ENCODE measurements at regions not wholly inside any gene's neighbourhood (a gene's known extent, or its start where the extent isn't known, plus 50 kb on each side); places are given as distances from the start of the nearest gene placed in this dataset.

DNA sequence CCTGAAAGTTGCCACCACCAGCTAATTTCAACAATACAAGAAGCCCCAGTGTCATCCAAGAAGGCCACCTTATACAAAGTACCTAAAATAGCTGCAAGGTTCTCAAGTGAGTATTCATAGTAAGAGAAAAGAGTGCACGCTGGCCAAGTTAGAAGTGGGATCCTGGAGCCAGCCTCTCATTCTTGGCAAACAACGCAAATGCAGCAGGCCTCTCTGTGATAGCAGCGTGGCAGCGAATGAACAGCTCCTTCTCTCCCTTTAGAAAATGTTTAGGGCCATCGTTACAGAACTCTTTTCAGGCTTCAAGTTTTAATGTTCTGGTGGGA, 78.0 kb upstream of the IFNG-AS1 start:
- no peak for DNase-seq

DNA sequence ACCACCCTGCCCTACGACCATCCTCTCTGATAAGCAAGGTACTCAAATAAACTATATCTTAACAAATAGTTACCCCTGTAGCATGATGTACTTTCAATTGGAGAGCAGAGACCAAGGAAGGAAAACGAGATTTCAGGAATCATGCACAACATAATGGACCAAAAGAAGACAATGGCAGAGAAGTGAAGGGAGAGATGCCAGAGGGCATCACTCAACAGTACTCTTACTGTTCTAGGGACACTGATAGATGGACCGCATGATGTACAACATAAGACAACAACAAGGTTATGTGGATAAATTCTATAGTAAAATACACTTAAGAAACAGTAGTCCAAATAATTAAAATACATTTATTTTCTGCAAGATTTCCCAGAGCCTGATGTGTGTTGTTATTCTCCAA, 77.5 kb upstream of the IFNG-AS1 start:
- no peak for DNase-seq

DNA sequence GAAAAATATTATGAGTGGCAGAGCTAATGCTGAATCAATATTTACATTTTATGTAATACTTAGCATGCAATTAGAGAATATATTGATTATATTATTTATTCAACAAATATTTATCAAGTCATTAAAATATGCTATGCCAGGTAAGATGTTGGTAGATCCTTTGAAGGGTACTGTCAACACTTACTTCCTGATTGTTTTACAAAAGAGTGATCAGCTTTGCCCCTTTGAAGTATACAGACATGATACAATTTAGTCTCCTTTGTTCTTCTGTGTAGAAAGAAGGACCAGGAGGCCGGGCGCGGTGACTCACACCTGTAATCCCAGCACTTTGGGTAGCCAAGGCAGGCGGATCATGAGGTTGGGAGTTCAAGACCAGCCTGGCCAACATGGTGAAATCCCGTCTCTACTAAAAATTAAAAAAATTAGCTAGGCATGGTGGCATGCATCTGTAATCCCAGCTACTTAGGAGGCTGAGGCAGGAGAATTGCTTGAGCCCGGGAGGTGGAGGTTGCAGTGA, 73.9 kb upstream of the IFNG-AS1 start:
- DNase-seq, result no peak

DNA sequence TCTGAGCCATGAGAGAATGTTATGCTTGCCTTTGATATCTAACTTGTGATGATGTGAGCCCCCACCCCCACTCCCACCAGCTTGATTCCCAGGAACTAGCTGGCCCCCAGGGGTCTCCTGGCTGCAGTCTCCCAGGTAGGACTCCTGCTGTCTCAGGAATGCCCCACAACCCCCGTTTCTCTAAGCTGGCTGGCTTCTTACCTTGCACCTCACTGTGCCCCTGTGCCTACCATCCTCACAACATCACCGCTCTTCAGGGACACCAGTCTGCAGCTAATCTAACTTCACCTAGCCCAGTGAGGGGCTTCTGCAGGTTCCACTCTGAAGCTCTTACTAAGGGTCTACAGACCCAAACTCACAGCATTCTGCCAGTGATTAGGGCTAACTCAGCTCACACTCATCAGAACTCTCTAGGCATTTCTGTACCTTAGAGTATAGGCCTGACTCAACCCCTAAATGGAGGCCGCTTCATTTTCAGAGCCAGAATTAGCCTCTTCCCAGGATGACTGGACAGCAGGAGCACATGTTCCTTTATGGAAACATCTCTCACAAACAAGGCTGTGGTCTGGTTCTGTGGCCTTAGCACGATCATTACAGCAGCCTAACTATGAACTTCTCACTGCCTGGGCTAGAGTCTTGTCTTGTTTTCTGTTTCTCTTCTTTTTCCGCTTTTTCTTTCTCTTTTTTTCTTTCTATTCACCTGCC, 72.8 kb upstream of the IFNG-AS1 start:
- no peak for DNase-seq

DNA sequence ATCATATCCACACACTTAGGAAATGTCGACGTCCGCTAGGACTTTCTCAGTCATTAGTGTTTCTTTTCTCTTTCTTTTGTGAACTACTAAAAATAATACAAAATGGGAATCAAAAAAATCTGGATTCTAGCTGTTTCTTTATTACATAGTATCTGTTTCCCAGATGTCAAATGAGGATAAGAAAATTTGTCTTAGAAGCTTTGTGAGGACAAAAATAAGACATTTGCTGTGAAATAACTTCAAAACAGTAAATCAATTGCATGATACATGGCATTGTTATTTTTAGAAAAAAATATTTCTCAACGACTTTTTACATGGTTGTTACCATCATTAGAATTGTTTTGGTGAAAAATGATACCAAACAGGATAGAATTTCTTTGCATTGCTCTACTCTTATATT, 71.4 kb upstream of the IFNG-AS1 start:
- no peak for DNase-seq

DNA sequence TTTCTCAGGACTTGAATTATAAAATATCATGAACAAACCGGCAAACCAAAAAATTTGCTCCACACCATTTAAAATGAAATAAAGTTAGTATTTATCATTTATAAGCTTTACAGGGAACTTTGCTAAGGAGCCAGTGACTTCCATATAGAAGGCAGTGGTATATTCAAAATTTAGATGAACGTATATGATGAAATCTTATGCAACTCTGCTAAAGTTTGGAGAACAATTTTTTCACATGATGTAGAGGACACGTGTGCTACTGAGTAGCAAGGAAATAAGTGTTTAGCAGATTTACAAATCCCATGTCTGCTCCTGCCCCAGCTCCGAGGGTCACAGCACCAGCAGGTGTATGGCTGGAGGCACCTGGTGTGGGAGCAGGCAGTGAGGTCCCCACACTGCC, 70.8 kb upstream of the IFNG-AS1 start:
- no peak for DNase-seq

DNA sequence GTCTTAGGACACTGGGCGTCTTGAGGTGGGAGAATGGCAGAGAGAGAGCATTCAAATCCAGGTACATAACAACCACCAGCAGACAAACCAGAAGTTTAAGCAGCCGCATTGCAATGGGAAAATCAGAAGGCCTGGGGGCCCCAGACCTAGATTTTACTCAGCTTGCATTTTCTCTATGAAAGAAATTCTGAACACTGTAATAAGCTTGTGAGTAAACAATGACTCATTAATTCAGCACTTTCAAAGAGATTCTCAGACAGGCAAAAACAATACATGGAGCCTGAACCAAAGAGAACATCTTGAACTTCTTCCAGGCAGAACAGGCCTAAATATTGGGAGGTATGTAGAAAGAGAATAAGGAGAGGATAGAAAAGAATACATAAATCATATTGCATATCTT, 69.8 kb upstream of the IFNG-AS1 start:
- no peak for DNase-seq

DNA sequence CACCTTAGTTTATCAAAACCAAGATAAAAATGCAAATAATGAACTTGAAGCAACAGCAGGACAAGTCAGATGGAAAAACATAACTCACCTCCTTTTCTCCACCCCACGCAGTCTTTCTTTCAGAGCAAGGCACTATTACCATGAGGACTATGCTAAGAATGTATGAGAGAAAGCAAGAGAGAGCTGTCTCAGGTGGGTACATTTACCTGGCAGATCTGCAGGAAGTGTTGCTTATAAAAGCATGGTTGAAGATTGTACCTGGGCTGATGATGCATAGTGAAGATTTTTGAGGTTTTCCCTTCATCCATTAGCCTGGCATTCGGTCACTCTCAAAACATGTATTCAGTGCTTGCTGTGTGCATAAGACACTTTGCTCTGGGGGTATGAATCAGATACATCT, 68.8 kb upstream of the IFNG-AS1 start:
- DNase-seq, result no peak

DNA sequence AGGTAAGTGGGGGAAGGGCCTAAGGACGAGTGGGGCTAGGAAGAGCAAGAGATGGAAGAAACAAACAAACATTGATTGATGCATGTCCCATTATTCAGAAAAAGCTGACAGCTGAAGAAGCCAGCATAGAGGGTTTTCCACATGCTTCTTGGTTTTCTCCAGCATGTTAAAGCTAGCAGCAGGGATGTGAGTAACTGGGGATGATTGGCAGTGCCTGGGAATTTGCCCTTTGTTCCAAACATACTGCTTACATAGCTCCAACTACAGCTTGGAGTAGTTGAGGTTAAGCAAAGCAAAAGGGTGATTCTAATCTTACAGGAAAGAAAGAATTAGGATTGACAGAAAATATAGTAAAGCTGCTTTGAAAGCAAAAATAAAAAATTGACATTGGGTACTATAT, 68.0 kb upstream of the IFNG-AS1 start:
- DNase-seq, result no peak

DNA sequence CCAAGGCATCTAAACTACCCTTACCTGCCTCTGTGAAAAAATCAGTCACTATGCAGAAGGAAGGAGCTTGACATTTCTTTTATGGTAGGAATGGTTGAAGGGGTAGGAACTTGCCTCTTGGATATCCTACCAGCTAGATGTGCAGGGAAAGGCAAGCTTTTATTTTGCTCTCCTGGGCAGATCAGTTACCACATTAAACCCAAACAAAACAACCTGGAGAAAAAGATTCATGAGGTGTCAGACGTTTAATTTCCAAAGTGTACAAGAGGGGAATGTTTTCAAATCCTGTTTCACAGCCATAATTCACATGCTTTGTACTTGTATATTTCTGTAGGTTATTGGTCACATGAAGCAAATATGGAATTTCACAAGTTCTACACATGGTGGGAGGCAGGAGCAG, 67.0 kb upstream of the IFNG-AS1 start:
- no peak for DNase-seq

DNA sequence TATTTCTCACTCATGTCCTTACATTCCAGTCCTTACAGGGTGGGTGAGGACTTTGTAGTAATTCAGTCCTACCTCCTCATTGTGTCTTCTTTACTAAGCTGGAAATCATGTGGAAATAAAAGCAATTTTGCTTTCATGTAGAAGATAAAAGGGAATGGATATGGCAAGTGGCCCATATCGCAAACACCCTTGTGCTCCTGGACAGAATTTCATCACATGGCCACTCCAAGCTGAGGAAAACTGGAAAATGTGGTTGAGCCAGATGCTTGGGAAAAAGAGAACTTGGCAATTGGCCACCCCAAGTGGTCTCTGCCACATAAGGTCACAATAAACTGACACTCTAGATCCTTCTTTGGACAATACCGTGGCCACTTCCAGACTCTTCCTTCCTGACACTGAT, 64.2 kb upstream of the IFNG-AS1 start:
- DNase-seq, result no peak

DNA sequence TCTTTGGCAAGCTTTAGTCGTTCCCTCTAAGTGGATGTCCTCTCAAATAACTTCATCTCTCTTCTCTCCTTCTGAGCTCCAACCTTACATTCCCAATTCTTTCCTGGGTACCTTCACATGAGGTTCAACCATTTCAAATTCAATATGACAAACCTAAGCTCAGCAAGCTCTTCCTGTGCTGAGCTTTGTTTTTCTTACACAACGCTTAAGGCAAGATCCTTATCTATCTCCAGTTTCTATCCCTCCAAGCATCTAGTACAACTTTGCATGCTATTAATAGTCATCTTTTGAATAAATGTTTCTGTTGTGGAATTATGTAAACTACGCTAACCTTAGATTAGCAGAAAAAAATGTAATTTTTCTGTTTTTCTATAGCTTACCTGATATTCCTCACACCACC, 63.7 kb upstream of the IFNG-AS1 start:
- DNase-seq, result no peak

DNA sequence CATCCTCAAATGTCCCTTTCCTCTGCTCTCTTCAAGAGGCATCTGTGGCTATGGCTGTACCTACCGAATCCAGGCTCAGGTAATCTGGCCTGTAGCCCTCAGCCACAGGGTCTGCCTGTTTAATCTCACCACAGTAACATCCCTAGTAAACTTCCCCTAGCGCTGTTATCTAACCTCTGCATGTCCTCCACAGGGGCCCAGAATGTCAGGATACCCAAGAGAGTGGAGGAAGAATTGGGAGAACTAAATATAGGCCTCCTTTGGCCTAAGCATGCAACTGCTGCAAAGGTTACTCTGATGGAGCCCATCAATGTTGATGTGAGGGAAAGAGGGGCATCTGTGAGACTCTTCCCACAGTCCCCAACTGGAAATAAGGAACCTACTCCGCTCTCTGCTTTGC, 63.2 kb upstream of the IFNG-AS1 start:
- no peak for DNase-seq

DNA sequence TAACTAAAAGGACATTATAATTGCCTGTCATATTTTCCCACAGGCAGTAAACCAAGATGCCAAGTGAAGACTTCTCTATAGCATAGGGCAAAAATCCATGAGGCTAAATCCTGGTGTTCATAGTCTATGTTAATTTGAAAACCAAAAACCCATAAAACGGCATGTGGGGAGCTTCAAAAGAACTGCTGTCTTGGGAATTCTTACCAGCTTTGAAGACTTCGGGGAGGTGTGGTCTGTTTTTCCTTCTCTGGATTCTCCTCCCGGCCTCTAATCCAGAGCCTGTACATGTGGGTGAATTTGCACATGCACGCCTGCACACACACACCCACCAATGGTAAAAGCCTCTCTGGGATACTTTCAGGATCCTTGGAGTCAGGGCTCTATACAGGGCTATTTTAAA, 61.9 kb upstream of the IFNG-AS1 start:
- no peak for DNase-seq

DNA sequence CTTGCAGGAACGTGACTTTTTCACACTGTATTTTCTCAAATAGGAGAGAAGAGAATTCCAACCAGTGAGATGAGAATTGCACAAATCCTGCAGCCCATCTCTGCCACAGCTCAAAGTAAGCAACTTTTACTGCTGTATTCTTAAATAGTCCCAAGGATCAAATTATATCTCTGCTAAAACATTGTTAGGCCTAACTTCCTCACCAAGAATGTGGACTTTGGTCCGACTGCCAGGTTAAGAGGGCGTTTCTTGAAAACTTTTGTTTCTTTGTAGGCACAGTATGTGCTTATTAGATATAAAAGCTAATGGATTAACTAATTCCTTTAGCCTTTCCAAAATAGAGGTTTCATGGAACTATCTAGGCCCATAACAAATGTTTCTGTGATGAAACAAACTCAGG, 61.4 kb upstream of the IFNG-AS1 start:
- no peak for DNase-seq

DNA sequence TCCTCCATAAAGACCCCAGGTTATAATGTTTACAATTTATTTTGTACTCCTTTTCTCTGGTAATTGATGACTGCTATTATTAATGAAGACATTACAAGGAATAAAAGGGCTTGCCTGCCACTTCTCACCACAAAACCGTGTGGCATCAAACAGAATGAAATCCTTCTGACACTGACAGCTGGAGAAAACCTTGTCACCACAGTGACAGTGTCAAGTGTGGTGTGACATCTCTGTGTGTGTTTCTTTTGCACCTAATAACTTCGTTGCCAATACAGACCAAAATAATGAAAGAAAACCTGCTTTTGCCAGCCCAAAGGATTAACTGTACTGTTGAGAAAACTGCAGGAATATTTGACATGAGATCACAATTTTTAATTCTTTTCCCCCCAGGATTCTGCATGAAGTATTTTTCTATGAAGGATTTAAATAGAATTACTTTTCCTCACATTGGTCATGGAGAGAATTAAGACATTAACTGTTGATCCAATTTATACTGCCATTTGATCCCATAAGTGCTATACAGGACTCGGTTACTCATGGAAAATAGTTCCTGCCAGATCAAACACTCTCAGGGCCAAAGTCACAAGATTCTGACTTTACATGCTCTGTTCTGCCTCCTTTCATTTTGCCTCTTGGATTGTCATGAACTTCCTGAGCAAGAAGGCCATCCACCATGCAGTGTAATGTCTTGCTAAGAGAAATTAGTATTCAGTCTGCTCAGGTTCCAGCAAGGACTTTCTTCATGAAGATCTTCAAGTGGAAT, 60.4 kb upstream of the IFNG-AS1 start:
- DNase-seq, result no peak

DNA sequence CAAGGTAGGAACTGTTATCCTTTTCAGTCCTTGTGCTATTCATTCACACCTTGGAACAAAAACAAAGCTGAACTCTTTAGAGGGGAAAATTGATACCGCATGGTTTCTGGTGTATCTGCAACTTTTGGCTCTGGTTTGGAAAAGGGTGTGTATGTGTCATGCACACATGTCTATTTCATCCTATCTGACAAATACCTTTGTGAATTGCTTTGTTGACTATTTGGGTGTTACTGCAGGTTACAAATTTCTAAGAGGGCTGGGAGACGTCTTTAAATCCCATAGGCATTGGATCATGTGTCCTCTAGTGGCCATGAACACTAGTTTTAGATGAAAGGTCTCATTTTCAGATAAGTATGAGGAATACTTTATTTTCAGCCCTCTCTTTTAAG, 59.9 kb upstream of the IFNG-AS1 start:
- no peak for DNase-seq

DNA sequence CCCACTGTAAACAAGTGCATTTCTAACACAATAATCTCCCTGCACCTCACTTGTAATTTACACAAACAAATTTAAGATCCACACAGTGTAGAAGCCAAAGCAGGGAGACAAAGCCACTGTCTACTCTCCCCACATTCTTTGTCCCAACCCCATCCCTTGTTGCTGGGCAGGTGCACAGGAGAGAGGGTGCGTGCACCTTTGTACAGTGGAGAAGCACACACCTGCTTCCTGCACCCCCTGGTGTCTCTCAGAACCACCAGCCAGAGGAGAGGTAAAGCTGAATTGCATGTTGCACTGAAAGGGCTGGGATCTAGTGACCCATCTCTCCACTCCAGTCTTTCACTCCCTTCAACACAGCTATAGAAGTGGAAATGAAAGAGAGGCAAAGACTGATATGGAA, 51.4 kb upstream of the IFNG-AS1 start:
- no peak for DNase-seq

All from NCI-H2171 (cell line).